ENCODE measurements at regions not wholly inside any gene's neighbourhood (a gene's known extent, or its start where the extent isn't known, plus 50 kb on each side); places are given as distances from the start of the nearest gene placed in this dataset.

- intact Hi-C loops (cut with DNase I; ENCODE audit: low total_unique reads), result no loop called here
- DNase-seq (ENCODE audit: low spot score in 2 of 2), result no peak
- no peak for TF ChIP-seq POLR2A (IDR thresholded peaks at IDR 0.05)
- TF ChIP-seq CTCF (IDR thresholded peaks at IDR 0.05), result no peak
- 45 to 49% methylated on average over 2 of the region's 2 CpGs for WGBS, 2 donors
- no peak overlapping the region for H3K4me3 ChIP-seq (ENCODE audit: low read depth, poor library complexity, severe bottlenecking)
These were observed 384.8 kb upstream of the SEMA6D start for GRCh38 chr15:47332481-47332880.

GRCh38 chr15:47333734-47334133, 383.6 kb upstream of the SEMA6D start:
- WGBS, 2 donors, result 76 to 88% methylated on average over 5 of the region's 5 CpGs
- no peak overlapping the region for H3K4me3 ChIP-seq (ENCODE audit: low read depth, poor library complexity, severe bottlenecking)

DNA sequence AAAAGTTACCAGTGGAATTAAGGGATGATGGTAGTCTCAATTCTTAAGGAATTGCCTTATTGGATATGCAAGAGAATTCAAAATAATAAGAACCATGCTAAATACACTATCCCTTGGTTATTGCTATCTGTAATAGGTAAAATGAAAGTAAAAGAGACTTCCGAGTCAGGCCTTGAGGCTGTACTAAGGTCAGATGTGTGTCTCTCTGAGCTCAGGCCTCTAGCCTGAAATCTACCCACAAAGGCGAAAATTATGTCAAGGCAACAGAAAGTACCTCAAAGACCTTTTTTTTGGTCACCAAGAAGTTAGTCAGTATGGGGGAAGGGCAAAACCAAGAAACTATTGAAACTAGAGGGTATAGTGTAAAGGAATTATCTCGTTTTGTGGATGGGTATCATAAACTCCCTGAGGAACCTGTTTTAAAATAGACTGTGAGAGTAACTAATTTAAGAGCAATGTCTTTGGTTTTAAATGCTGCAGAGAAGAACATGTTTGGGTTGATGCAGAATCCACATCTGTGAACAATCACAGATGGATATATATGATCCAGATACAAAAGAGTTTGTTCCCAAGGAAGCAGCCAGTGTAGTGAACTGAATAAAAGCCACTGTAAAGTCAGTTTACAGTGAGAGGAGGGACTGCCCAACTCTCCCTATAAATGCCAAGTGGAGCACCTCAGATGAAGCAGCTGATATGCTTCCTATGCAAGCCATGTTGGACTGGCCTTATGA, 382.3 kb upstream of the SEMA6D start:
- WGBS, 2 donors, result 90 to 94% methylated on average over 3 of the region's 3 CpGs
- TF ChIP-seq POLR2A (IDR thresholded peaks at IDR 0.05) (no peak), CTCF (IDR thresholded peaks at IDR 0.05) (no peak)
- H3K4me3 ChIP-seq (ENCODE audit: low read depth, poor library complexity, severe bottlenecking), result no peak overlapping the region
- DNase-seq (ENCODE audit: low spot score in 2 of 2), result no peak
- intact Hi-C loops (cut with DNase I; ENCODE audit: low total_unique reads), result no loop called here

More at GRCh38 chr15:47333734-47334133, 383.6 kb upstream of the SEMA6D start:
- no peak for TF ChIP-seq POLR2A (IDR thresholded peaks at IDR 0.05)
- TF ChIP-seq CTCF (IDR thresholded peaks at IDR 0.05), result no peak
- no peak for DNase-seq (ENCODE audit: low spot score in 2 of 2)
- intact Hi-C loops (cut with DNase I; ENCODE audit: low total_unique reads), result no loop called here

- no peak for TF ChIP-seq CTCF (IDR thresholded peaks at IDR 0.05)
- no peak for TF ChIP-seq POLR2A (IDR thresholded peaks at IDR 0.05)
- no peak overlapping the region for H3K4me3 ChIP-seq (ENCODE audit: low read depth, poor library complexity, severe bottlenecking)
- intact Hi-C loops (cut with DNase I; ENCODE audit: low total_unique reads), result no loop called here
- 51 to 55% methylated on average over 2 of the region's 2 CpGs for WGBS, 2 donors
- no peak for DNase-seq (ENCODE audit: low spot score in 2 of 2)
These were observed 380.2 kb upstream of the SEMA6D start for GRCh38 chr15:47337106-47337505.

DNA sequence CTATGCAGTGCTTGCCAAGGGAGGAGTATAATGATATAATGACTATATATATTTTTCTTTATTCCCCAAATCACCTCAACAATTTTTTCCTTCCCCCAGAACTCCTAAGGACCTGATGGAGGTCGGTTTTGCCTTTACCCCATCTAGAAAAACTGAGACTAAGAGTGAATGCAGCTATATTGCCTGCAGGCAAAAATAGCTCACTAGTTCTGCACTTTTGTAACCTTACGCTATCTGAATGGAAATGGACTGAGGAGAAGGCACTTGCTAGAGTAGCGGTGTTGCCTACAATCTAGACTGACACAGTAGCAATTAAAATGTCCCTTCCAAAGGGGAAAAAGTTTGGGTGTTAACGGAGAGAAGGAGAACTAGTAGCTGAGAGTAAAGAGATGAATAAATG, 379.5 kb upstream of the SEMA6D start:
- TF ChIP-seq POLR2A (IDR thresholded peaks at IDR 0.05) (no peak), CTCF (IDR thresholded peaks at IDR 0.05) (no peak)
- intact Hi-C loops (cut with DNase I; ENCODE audit: low total_unique reads), result no loop called here
- 88 to 89% methylated on average over 4 of the region's 4 CpGs for WGBS, 2 donors

GRCh38 chr15:47338771-47339170, 378.5 kb upstream of the SEMA6D start:
- no peak for TF ChIP-seq CTCF (IDR thresholded peaks at IDR 0.05)
- TF ChIP-seq POLR2A (IDR thresholded peaks at IDR 0.05), result no peak
- H3K4me3 ChIP-seq (ENCODE audit: low read depth, poor library complexity, severe bottlenecking), result no peak overlapping the region
- intact Hi-C loops (cut with DNase I; ENCODE audit: low total_unique reads), result no loop called here
- DNase-seq (ENCODE audit: low spot score in 2 of 2), result no peak
- 82 to 89% methylated on average over 3 of the region's 3 CpGs for WGBS, 2 donors

More for the DNA sequence above, 379.5 kb upstream of the SEMA6D start:
- H3K4me3 ChIP-seq (ENCODE audit: low read depth, poor library complexity, severe bottlenecking), result no peak overlapping the region
- no peak for DNase-seq (ENCODE audit: low spot score in 2 of 2)

All from lower leg skin (tissue), 4 donors.